H1 (cell line): ENCODE measurements at regions not wholly inside any gene's neighbourhood (a gene's known extent, or its start where the extent isn't known, plus 50 kb on each side); places are given as distances from the start of the nearest gene placed in this dataset.

Experiments used
- CTCF ChIA-PET: fragments of 300-600 bp; sonication (Branson Sonifier 250); formaldehyde crosslinking; loops from one replicate; lab custom pipeline; 2021; ENCODE audit not compliant: partially characterized antibody; lab: Charles Lee
- POLR2A ChIA-PET: fragments of 300-600 bp; sonication (Branson Sonifier 250); formaldehyde crosslinking; loops from one replicate; lab custom pipeline; 2021; ENCODE audit warnings: inconsistent platforms; ENCODE audit not compliant: partially characterized antibody; lab: Charles Lee
- DNase-seq, 2 experiments: peaks; one replicate each; pipeline versions ENCODE4 v3.0.0 to v3.0.0-alpha.2; 2010 to 2022; ENCODE audit warnings: low spot score in 2 of 2, low read depth in 1 of 2, mixed read lengths in 1 of 2
- FAIRE-seq: peaks from 2 replicates; lab custom pipeline; 2011; peaks lifted over from hg19 to GRCh38; lab: Jason Lieb, UNC
- H2AFZ ChIP-seq: 2 replicates; pipeline ENCODE4 v1.8.1; 2012; ENCODE audit warnings: low read length, inconsistent platforms
- H2AK5ac ChIP-seq: 2 replicates; pipeline ENCODE4 v1.6.1; 2013; ENCODE audit warnings: low read depth, low read length
- H2BK120ac ChIP-seq: replicated peaks from 2 replicates; pipeline ENCODE3; 2013; ENCODE audit warnings: low read depth, low read length, inconsistent platforms
- H2BK12ac ChIP-seq: 2 replicates; pipeline ENCODE4 v1.6.1; 2013; ENCODE audit warnings: low read depth, low read length
- H2BK15ac ChIP-seq: 2 replicates; pipeline ENCODE4 v1.6.1; 2013; ENCODE audit warnings: low read length
- H2BK20ac ChIP-seq: 2 replicates; pipeline ENCODE4 v1.6.1; 2013; ENCODE audit warnings: low read length
- H2BK5ac ChIP-seq: 2 replicates; pipeline ENCODE4 v1.6.1; 2013; ENCODE audit warnings: low read depth, low read length
- H3K14ac ChIP-seq: 2 replicates; pipeline ENCODE4 v1.6.1; 2013; ENCODE audit warnings: inconsistent platforms; ENCODE audit not compliant: insufficient read length
- H3K18ac ChIP-seq: 2 replicates; pipeline ENCODE4 v1.6.1; 2013; ENCODE audit warnings: low read length; ENCODE audit errors: extremely low read depth
- H3K23ac ChIP-seq: 2 replicates; pipeline ENCODE4 v1.6.1; 2013; ENCODE audit warnings: inconsistent platforms; ENCODE audit not compliant: insufficient read length
- H3K23me2 ChIP-seq: 2 replicates; pipeline ENCODE4 v1.6.1; 2013; ENCODE audit warnings: low read depth, low read length
- H3K27ac ChIP-seq: 2 replicates; pipeline ENCODE4 v1.6.1; 2011; ENCODE audit warnings: low read depth, low read length, inconsistent platforms
- H3K27me3 ChIP-seq, 4 experiments: replicated peaks in 1 of 4; 1 replicate in 1 of 4; 2 replicates in 3 of 4; pipeline versions ENCODE4 v1.6.1 to v1.8.1; 2011 to 2013; ENCODE audit warnings: low read length in 3 of 4, mild to moderate bottlenecking in 3 of 4, inconsistent platforms in 2 of 4, mixed read lengths in 2 of 4, moderate library complexity in 1 of 4; ENCODE audit not compliant: control insufficient read depth in 3 of 4, insufficient read depth in 3 of 4; ENCODE audit errors: extremely low read depth in 1 of 4
- H3K36me3 ChIP-seq, 4 experiments: 2 replicates each; pipeline versions ENCODE4 v1.6.1 to v1.8.1; 2011 to 2013; ENCODE audit warnings: mild to moderate bottlenecking in 4 of 4, low read length in 3 of 4, moderate library complexity in 2 of 4, control low read depth in 1 of 4, inconsistent platforms in 1 of 4; ENCODE audit not compliant: insufficient read depth in 4 of 4, control insufficient read depth in 2 of 4
- H3K4ac ChIP-seq: replicated peaks from 2 replicates; pipeline ENCODE3; 2013; ENCODE audit warnings: low read length, low read depth, mixed read lengths, inconsistent platforms; ENCODE audit not compliant: insufficient read length
- H3K4me1 ChIP-seq, 4 experiments: replicated peaks in 1 of 4; 1 replicate in 1 of 4; 2 replicates in 3 of 4; pipeline versions ENCODE4 v1.6.1 to v1.8.1; 2011 to 2013; ENCODE audit warnings: low read length in 3 of 4, inconsistent platforms in 2 of 4, mixed read lengths in 1 of 4; ENCODE audit not compliant: insufficient read depth in 4 of 4, control insufficient read depth in 3 of 4
- H3K4me2 ChIP-seq, 2 experiments: 2 replicates each; pipeline versions ENCODE4 v1.6.1 to v1.8.1; 2011 to 2013; ENCODE audit warnings: low read depth in 2 of 2, low read length in 2 of 2, control low read depth in 1 of 2, inconsistent platforms in 1 of 2, mild to moderate bottlenecking in 1 of 2; ENCODE audit not compliant: insufficient read depth in 1 of 2
- H3K4me3 ChIP-seq, 4 experiments: fragments of 200-600, 300-600 bp in 1 of 4; sonication (generic), shearing (Covaris generic), sonication (Bioruptor Twin) in 1 of 4; 2 replicates each; pipeline versions ENCODE4 v1.5.1 to v1.8.1; 2011 to 2016; ENCODE audit warnings: low read length in 4 of 4, low read depth in 3 of 4, control low read depth in 2 of 4, inconsistent platforms in 2 of 4, mild to moderate bottlenecking in 2 of 4, mixed read lengths in 1 of 4, moderate library complexity in 1 of 4; ENCODE audit not compliant: insufficient read depth in 2 of 4; ENCODE audit errors: extremely low read depth in 1 of 4
- H3K56ac ChIP-seq: replicated peaks from 2 replicates; pipeline ENCODE3; 2013; ENCODE audit warnings: low read depth, mild to moderate bottlenecking, mixed read lengths, low read length, inconsistent platforms; ENCODE audit not compliant: insufficient read length
- H3K79me1 ChIP-seq: 2 replicates; pipeline ENCODE4 v1.6.1; 2013; ENCODE audit warnings: low read depth, low read length, control low read depth
- H3K79me2 ChIP-seq, 2 experiments: 2 replicates each; pipeline versions ENCODE4 v1.6.1 to v1.8.1; 2012 to 2013; ENCODE audit warnings: low read length in 2 of 2, mild to moderate bottlenecking in 2 of 2, inconsistent platforms in 1 of 2; ENCODE audit not compliant: insufficient read depth in 2 of 2, control insufficient read depth in 1 of 2
- H3K9ac ChIP-seq, 4 experiments: replicated peaks in 1 of 4; 1 replicate in 1 of 4; 2 replicates in 3 of 4; pipeline versions ENCODE4 v1.6.1 to v1.8.1; 2011 to 2013; ENCODE audit warnings: low read depth in 3 of 4, low read length in 3 of 4, control low read depth in 2 of 4, mild to moderate bottlenecking in 2 of 4, moderate library complexity in 2 of 4, inconsistent platforms in 1 of 4; ENCODE audit errors: extremely low read depth in 1 of 4
- H3K9me3 ChIP-seq, 2 experiments: 2 replicates each; pipeline versions ENCODE4 v1.6.1 to v1.8.1; 2012 to 2013; ENCODE audit warnings: mild to moderate bottlenecking in 2 of 2, moderate library complexity in 2 of 2, control low read depth in 1 of 2, inconsistent platforms in 1 of 2, low read depth in 1 of 2, low read length in 1 of 2, mixed read lengths in 1 of 2; ENCODE audit not compliant: insufficient read depth in 2 of 2
- H4K20me1 ChIP-seq, 2 experiments: replicated peaks in 1 of 2; 2 replicates each; pipeline versions ENCODE3 to v1.8.1; 2011 to 2013; ENCODE audit warnings: inconsistent platforms in 2 of 2, low read length in 2 of 2, mild to moderate bottlenecking in 1 of 2; ENCODE audit not compliant: insufficient read depth in 2 of 2, control insufficient read depth in 1 of 2
- H4K5ac ChIP-seq: 2 replicates; pipeline ENCODE4 v1.6.1; 2013; ENCODE audit warnings: low read length, low read depth, mixed read lengths, inconsistent platforms; ENCODE audit not compliant: insufficient read length
- H4K8ac ChIP-seq: 2 replicates; pipeline ENCODE4 v1.8.0; 2013; ENCODE audit warnings: mild to moderate bottlenecking, moderate library complexity, low read length, inconsistent platforms; ENCODE audit not compliant: insufficient read depth; ENCODE audit errors: extremely low read depth
- H4K91ac ChIP-seq: replicated peaks from 2 replicates; pipeline ENCODE3; 2013; ENCODE audit warnings: low read length, mixed read lengths, inconsistent platforms; ENCODE audit not compliant: insufficient read length
- CEBPB ChIP-seq: IDR thresholded peaks from 2 replicates; pipeline ENCODE4 v1.6.1; 2012; ENCODE audit warnings: low read depth, low read length
- HDAC2 ChIP-seq, 2 experiments: fragments of 300-600 bp in 1 of 2; sonication (generic) in 1 of 2; IDR thresholded peaks; 2 replicates each; pipeline ENCODE4 v1.6.1; 2011 to 2012; ENCODE audit warnings: low read depth in 2 of 2, low read length in 2 of 2, mild to moderate bottlenecking in 2 of 2, moderate library complexity in 2 of 2, borderline replicate concordance in 1 of 2, inconsistent platforms in 1 of 2
- NANOG ChIP-seq: IDR thresholded peaks from 2 replicates; pipeline ENCODE4 v1.6.1; 2011; ENCODE audit warnings: low read length, low read depth, mild to moderate bottlenecking, inconsistent platforms; ENCODE audit not compliant: insufficient read depth, poor library complexity, severe bottlenecking
- POLR2A ChIP-seq, 2 experiments: IDR thresholded peaks; 1 replicate in 1 of 2; 2 replicates in 1 of 2; pipeline ENCODE4 v1.6.1; 2011; ENCODE audit warnings: low read depth in 2 of 2, low read length in 2 of 2, mild to moderate bottlenecking in 2 of 2; ENCODE audit errors: control extremely low read depth in 1 of 2
- SIX5 ChIP-seq: IDR thresholded peaks from 2 replicates; pipeline ENCODE4 v1.6.1; 2011; ENCODE audit warnings: mild to moderate bottlenecking, low read depth, low read length
- TAF1 ChIP-seq: IDR thresholded peaks from 2 replicates; pipeline ENCODE4 v1.6.1; 2011; ENCODE audit warnings: mild to moderate bottlenecking, low read depth, low read length
- TBP ChIP-seq: IDR thresholded peaks from 2 replicates; pipeline ENCODE4 v1.6.1; 2011; ENCODE audit warnings: low read depth, low read length, improper control_type of control experiment
- WGBS, 2 experiments: shearing (Covaris generic) in 1 of 2; methylation state at CpG; one replicate each; pipeline versions ENCODE4 v1.1.6 to v1.1.7; 2013 to 2015; ENCODE audit warnings: low lambda C conversion rate in 2 of 2, mixed read lengths in 2 of 2, inconsistent platforms in 1 of 2, low coverage in 1 of 2, missing lambda C conversion rate in 1 of 2; ENCODE audit not compliant: insufficient replicate concordance in 2 of 2, insufficient coverage in 1 of 2, insufficient read length in 1 of 2; ENCODE audit errors: extremely low coverage in 1 of 2, missing lambda C conversion rate in 1 of 2; 5-methylcytosine and 5-hydroxymethylcytosine counted together

DNA sequence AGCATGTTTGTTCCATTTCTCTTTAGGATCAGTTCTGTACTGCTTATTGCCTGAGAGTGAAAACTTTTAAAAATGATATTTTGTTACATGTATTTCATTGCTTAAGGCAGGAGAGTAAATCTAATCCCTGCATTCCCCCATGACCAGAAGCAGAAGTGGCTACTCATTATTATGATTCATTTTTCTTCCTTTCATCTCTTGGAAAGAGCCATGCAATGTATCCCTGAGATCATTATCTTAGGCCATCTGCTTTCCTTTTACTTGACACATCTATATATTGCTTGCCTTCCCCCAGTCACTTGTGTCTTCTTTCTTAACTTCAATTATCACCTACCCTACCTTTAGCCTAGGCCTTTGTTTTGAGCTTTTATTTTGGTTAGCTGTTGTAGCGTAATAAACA, 430.4 kb upstream of the CHRM3 start:
- DNase-seq: no peak
- Histone ChIP-seq H3K36me3 (no peaks in the 10 kb centered on the region), H3K56ac (no peak overlapping the region), H4K5ac (no peak overlapping the region), H2BK12ac (no peak overlapping the region), H3K4ac (no peak overlapping the region), H3K4me2 (no peak overlapping the region), H2AFZ (no peak overlapping the region), H4K8ac (no peak overlapping the region), H3K79me2 (no peaks in the 10 kb centered on the region), H3K9me3 (no peaks in the 10 kb centered on the region), H3K4me1 (no peaks in the 10 kb centered on the region), H3K79me1 (no peaks in the 10 kb centered on the region), H3K27me3 (no peaks in the 10 kb centered on the region), H2AK5ac (no peak overlapping the region), H2BK20ac (no peak overlapping the region), H3K18ac (no peak overlapping the region), H4K91ac (no peak overlapping the region), H4K20me1 (no peaks in the 10 kb centered on the region), H2BK15ac (no peak overlapping the region), H3K23ac (no peak overlapping the region), H3K23me2 (no peaks in the 10 kb centered on the region), H3K9ac (no peak overlapping the region), H3K27ac (no peak overlapping the region), H3K14ac (no peak overlapping the region), H3K4me3 (no peak overlapping the region), H2BK5ac (no peak overlapping the region), H2BK120ac (no peak overlapping the region)
- 81% methylated on average over 1 of the region's 1 CpG; no CpG with 5 or more reads in 1 of the 2 experiments for WGBS, 2 experiments
- POLR2A ChIA-PET: no interaction called here
- no peak for FAIRE-seq
- TF ChIP-seq SIX5 (no peak), HDAC2 (IDR thresholded peaks at IDR 0.05; ENCODE audit: borderline replicate concordance in 1 of 2, low read depth in 2 of 2, low read length in 2 of 2) (no peak), POLR2A (IDR thresholded peaks at IDR 0.05; ENCODE audit: control extremely low read depth in 1 of 2, low read depth in 2 of 2, low read length in 2 of 2) (no peak), NANOG (no peak), CEBPB (no peak), TBP (no peak), TAF1 (no peak)
- CTCF ChIA-PET: interaction anchor here (1.0 to 1.5 kb wide), 3 partner anchors 912 to 1105 kb away, joined by 3 to 4 read pairs (median 4); no protein-coding TSS in a partner anchor
